Nephron (organoid): ENCODE measurements at regions not wholly inside any gene's neighbourhood (a gene's known extent, or its start where the extent isn't known, plus 50 kb on each side); places are given as distances from the start of the nearest gene placed in this dataset.
"Not testable (repeated sequence)": the region's sequence is repeated elsewhere in the genome, so short reads cannot be mapped to it uniquely, and the experiment has no call there.

Experiments used
- H3K27ac Mint-ChIP-seq, 3 experiments: 2 replicates each; pipeline ENCODE4 v1.8.0; 2020; ENCODE audit warnings: mixed read lengths in 3 of 3, mild to moderate bottlenecking in 2 of 3, moderate library complexity in 1 of 3
- H3K27me3 Mint-ChIP-seq: 2 replicates; pipeline ENCODE4 v1.8.0; 2021; ENCODE audit warnings: low read depth, mild to moderate bottlenecking, moderate library complexity, mixed read lengths
- H3K36me3 Mint-ChIP-seq: 2 replicates; pipeline ENCODE4 v1.8.0; 2020; ENCODE audit warnings: low read depth, mixed read lengths
- H3K4me1 Mint-ChIP-seq: 2 replicates; pipeline ENCODE4 v1.8.0; 2020; ENCODE audit warnings: mixed read lengths
- H3K4me3 Mint-ChIP-seq, 3 experiments: 2 replicates each; pipeline ENCODE4 v1.8.0; 2020; ENCODE audit warnings: mild to moderate bottlenecking in 3 of 3, mixed read lengths in 3 of 3, moderate library complexity in 2 of 3
- H3K9me3 Mint-ChIP-seq: 2 replicates; pipeline ENCODE4 v1.8.0; 2020; ENCODE audit warnings: mixed read lengths
- TF ChIP-seq, protein P1 (sequence below), 3 experiments: fragments of 200-600 bp; sonication (generic); IDR thresholded peaks; one replicate each; pipeline ENCODE4 v1.5.0; 2021; ENCODE audit warnings: antibody characterized with exemption in 3 of 3; ENCODE audit not compliant: unreplicated experiment in 3 of 3

DNA sequence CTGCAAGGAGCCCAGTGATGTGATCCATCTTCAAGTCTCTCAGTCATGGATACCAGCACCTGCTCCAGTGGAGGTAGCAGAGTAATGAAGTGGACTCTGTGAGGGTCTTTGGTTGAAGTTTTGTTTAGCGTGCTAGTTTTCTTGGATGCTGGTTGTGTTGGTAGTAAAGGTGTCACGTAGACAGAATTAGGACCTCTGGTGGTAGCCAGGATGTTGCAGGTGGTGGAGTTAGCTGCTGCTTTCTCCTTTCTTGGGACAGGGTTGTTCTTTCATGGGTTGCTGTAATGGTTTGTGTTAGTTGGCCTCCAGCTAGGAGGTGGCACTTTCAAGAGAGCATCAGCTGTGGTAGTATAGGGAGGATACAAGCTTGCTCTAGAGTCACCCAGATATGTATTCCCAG is 125.2 kb downstream of the ANXA2 start:
- Mint-ChIP-seq H3K9me3 (peaks cover 39% of the 10 kb centered on the region), H3K4me3 (no peak overlapping the region), H3K36me3 (peaks cover 12% of the 10 kb centered on the region), H3K27ac (no peak overlapping the region), H3K4me1 (no peaks in the 10 kb centered on the region), H3K27me3 (peaks cover 3% of the 10 kb centered on the region)
- TF ChIP-seq, protein P1, sequence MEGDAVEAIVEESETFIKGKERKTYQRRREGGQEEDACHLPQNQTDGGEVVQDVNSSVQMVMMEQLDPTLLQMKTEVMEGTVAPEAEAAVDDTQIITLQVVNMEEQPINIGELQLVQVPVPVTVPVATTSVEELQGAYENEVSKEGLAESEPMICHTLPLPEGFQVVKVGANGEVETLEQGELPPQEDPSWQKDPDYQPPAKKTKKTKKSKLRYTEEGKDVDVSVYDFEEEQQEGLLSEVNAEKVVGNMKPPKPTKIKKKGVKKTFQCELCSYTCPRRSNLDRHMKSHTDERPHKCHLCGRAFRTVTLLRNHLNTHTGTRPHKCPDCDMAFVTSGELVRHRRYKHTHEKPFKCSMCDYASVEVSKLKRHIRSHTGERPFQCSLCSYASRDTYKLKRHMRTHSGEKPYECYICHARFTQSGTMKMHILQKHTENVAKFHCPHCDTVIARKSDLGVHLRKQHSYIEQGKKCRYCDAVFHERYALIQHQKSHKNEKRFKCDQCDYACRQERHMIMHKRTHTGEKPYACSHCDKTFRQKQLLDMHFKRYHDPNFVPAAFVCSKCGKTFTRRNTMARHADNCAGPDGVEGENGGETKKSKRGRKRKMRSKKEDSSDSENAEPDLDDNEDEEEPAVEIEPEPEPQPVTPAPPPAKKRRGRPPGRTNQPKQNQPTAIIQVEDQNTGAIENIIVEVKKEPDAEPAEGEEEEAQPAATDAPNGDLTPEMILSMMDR (IDR thresholded peaks at IDR 0.05; ENCODE audit: unreplicated experiment in 3 of 3): no peak

DNA sequence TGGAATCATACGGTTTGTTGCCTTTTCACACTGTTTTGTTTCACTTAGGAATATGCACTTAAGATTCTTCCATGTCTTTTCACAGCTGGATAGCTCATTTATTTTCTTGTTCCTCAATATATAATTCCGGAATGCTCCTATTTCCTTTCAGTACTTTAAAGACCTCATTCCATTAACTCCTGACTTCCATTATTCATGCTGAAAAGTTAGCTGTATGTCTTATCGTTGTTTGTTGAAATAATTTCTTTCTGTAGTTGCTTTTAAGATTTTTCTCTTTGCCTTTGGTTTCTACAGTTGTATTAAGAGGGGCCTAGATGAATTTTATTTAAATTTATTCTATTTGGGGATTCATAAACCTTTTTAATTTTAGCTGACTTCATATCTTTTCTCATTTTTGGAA is 122.2 kb downstream of the ANXA2 start:
- Mint-ChIP-seq H3K27me3 (peaks cover 3% of the 10 kb centered on the region), H3K4me3 (no peak overlapping the region), H3K36me3 (peaks cover 12% of the 10 kb centered on the region), H3K9me3 (peaks cover 34% of the 10 kb centered on the region), H3K4me1 (no peaks in the 10 kb centered on the region), H3K27ac (no peak overlapping the region)
- TF ChIP-seq, protein P1 (IDR thresholded peaks at IDR 0.05; ENCODE audit: unreplicated experiment in 3 of 3): no peak

DNA sequence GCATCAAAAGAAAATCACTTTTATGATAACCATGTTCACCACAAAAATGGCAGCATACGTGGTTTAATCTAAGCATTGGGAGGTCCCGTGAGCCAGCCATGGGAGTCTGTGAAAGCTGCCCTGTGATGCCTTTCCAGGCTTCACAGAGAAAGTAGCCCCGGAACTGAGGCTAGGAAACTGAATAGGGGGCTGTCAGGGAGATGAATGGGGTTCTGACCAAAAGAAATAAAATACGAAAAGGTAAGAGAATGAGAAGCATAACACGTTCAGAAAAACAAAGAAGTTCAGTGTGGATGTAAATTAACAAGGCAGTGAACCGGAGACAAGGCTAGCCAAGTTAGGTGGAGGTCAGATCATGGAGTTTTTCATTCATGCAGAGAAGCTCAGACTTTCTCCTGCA is 118.9 kb downstream of the ANXA2 start:
- Mint-ChIP-seq H3K27ac (no peak overlapping the region), H3K4me1 (no peaks in the 10 kb centered on the region), H3K27me3 (no peaks in the 10 kb centered on the region), H3K9me3 (peaks cover 17% of the 10 kb centered on the region), H3K4me3 (no peak overlapping the region), H3K36me3 (peaks cover 9% of the 10 kb centered on the region)
- TF ChIP-seq, protein P1 (IDR thresholded peaks at IDR 0.05; ENCODE audit: unreplicated experiment in 3 of 3): no peak

DNA sequence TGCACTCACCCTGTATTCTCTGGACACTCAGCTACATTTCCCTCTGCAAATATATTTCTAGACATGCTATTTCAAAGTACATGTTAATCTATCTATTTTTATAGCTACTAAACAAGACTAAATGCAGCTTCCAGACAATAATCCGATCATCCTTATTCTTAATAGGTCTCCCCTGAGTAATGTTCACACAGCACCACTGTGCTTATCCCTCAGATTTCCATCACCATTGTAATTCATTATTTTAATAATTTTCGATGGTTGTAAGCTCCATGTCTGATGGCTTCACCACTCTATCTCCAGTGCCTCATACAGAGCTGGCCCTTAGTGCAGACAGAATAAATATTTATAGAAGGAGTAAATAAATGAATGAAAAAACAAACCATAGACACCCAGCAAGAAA is 117.5 kb downstream of the ANXA2 start:
- peaks cover 6% of the 10 kb centered on the region for H3K36me3 Mint-ChIP-seq
- H3K9me3 Mint-ChIP-seq: peaks cover 11% of the 10 kb centered on the region
- no peaks in the 10 kb centered on the region for H3K4me1 Mint-ChIP-seq
- no peak overlapping the region for H3K4me3 Mint-ChIP-seq
- H3K27ac Mint-ChIP-seq: no peak overlapping the region
- H3K27me3 Mint-ChIP-seq: no peaks in the 10 kb centered on the region
- TF ChIP-seq, protein P1 (IDR thresholded peaks at IDR 0.05; ENCODE audit: unreplicated experiment in 3 of 3): no peak

DNA sequence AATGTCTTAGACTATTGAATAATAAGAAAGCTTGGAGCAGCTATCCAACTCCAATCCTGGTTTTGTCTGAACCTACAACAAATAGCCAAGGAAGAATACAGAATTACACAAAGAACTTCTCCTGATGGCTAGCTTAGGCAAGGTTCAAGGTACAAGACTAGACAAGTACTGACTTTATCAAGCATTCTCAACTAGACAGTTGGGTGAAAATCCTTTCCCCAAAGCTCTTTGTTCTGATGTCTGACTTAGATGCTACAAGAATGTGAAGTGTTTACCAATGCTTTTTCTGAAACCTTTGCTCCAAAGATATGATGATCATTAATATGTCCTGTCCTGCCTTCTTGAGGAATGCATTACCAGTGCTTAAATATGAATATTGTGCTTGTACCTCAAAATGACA is 113.8 kb downstream of the ANXA2 start:
- no peaks in the 10 kb centered on the region for H3K27me3 Mint-ChIP-seq
- H3K27ac Mint-ChIP-seq: no peak overlapping the region
- H3K4me3 Mint-ChIP-seq: no peak overlapping the region
- H3K9me3 Mint-ChIP-seq: no peaks in the 10 kb centered on the region
- TF ChIP-seq, protein P1 (IDR thresholded peaks at IDR 0.05; ENCODE audit: unreplicated experiment in 3 of 3): no peak
- no peaks in the 10 kb centered on the region for H3K36me3 Mint-ChIP-seq
- no peaks in the 10 kb centered on the region for H3K4me1 Mint-ChIP-seq

DNA sequence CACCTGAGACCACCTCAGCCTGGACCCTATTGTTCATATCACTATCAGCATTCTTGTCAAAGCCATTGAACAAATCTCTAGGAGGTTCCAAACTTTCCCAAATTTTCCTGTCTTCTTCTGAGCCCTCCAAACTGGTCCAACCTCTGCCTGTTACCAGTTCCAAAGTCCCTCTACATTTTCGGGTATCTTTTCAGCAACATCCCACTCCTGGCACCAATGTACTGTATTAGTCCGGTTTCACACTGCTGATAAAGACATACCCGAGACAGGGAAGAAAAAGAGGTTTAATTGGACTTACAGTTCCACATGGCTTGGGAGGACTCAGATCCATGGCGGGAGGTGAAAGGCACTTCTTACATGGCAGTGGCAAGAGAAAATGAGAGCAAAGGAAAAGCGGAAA is 101.9 kb downstream of the ANXA2 start:
- H3K36me3 Mint-ChIP-seq: not testable (repeated sequence)

More for the DNA sequence above, 101.9 kb downstream of the ANXA2 start:
- H3K27ac Mint-ChIP-seq, H3K4me3 Mint-ChIP-seq, H3K27me3 Mint-ChIP-seq: not testable (repeated sequence)
- peaks cover 12% of the 10 kb centered on the region for H3K4me1 Mint-ChIP-seq
- peaks cover 18% of the 10 kb centered on the region for H3K9me3 Mint-ChIP-seq
